ENCODE measurements at regions not wholly inside any gene's neighbourhood (a gene's known extent, or its start where the extent isn't known, plus 50 kb on each side); places are given as distances from the start of the nearest gene placed in this dataset.

- DNase-seq (ENCODE audit: low read depth in 1 of 2, low spot score in 1 of 2) (no peak), ATAC-seq (no peak), FAIRE-seq (no peak)
- TF ChIP-seq FOSL2 (IDR thresholded peaks at IDR 0.05) (no peak), FOSL2 (CRISPR knock-in tag; IDR thresholded peaks at IDR 0.05) (no peak), HOXB5 (CRISPR knock-in tag; IDR thresholded peaks at IDR 0.05) (no peak), FOSB (CRISPR knock-in tag; IDR thresholded peaks at IDR 0.05) (no peak), RCOR1 (IDR thresholded peaks at IDR 0.05; ENCODE audit: low read depth, low read length) (no peak), JUNB (IDR thresholded peaks at IDR 0.05) (no peak), RNF2 (IDR thresholded peaks at IDR 0.05; ENCODE audit: borderline replicate concordance, low read depth) (no peak), MYC (IDR thresholded peaks at IDR 0.05; ENCODE audit: borderline replicate concordance, low read length) (no peak), NPAS2 (CRISPR knock-in tag; IDR thresholded peaks at IDR 0.05; ENCODE audit: borderline replicate concordance) (no peak), CBX2 (IDR thresholded peaks at IDR 0.05; ENCODE audit: borderline replicate concordance, low read depth) (no peak), CTCF (IDR thresholded peaks at IDR 0.05) (no peak)
- TF ChIP-seq, protein P1, sequence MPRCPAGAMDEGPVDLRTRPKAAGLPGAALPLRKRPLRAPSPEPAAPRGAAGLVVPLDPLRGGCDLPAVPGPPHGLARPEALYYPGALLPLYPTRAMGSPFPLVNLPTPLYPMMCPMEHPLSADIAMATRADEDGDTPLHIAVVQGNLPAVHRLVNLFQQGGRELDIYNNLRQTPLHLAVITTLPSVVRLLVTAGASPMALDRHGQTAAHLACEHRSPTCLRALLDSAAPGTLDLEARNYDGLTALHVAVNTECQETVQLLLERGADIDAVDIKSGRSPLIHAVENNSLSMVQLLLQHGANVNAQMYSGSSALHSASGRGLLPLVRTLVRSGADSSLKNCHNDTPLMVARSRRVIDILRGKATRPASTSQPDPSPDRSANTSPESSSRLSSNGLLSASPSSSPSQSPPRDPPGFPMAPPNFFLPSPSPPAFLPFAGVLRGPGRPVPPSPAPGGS (IDR thresholded peaks at IDR 0.05), result no peak
- H3K9me3 ChIP-seq, result no peaks in the 10 kb centered on the region
- CTCF ChIA-PET, result no interaction called here
- H3K4me2 ChIP-seq, result no peak overlapping the region
- POLR2A ChIA-PET, result no interaction called here
- no peaks in the 10 kb centered on the region for H3K4me1 ChIP-seq
- no peak overlapping the region for H3K4me3 ChIP-seq
- WGBS (ENCODE audit: missing lambda C conversion rate), result 76% methylated on average over 1 of the region's 1 CpG
- H3K27ac ChIP-seq, result no peak overlapping the region
Measured at GRCh38 chr6:82766476-82766875, 299.2 kb downstream of the UBE3D start.

- POLR2A ChIA-PET, result no interaction called here
- Histone ChIP-seq H3K4me3 (no peak overlapping the region), H3K4me2 (no peak overlapping the region), H3K27ac (no peak overlapping the region), H3K4me1 (no peaks in the 10 kb centered on the region), H3K9me3 (no peaks in the 10 kb centered on the region)
- FAIRE-seq, result no peak
- ATAC-seq, result no peak
- WGBS (ENCODE audit: missing lambda C conversion rate), result 79% methylated on average over 5 of the region's 5 CpGs
- CTCF ChIA-PET, result no interaction called here
- no peak for DNase-seq (ENCODE audit: low read depth in 1 of 2, low spot score in 1 of 2)
- no peak for TF ChIP-seq RCOR1 (IDR thresholded peaks at IDR 0.05; ENCODE audit: low read depth, low read length)
- no peak for TF ChIP-seq RNF2 (IDR thresholded peaks at IDR 0.05; ENCODE audit: borderline replicate concordance, low read depth)
- no peak for TF ChIP-seq PBX3 (IDR thresholded peaks at IDR 0.05)
- TF ChIP-seq RFX5 (IDR thresholded peaks at IDR 0.05), result no peak
- TF ChIP-seq, protein P2, sequence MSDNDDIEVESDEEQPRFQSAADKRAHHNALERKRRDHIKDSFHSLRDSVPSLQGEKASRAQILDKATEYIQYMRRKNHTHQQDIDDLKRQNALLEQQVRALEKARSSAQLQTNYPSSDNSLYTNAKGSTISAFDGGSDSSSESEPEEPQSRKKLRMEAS (IDR thresholded peaks at IDR 0.05), result no peak
- TF ChIP-seq, protein P3, sequence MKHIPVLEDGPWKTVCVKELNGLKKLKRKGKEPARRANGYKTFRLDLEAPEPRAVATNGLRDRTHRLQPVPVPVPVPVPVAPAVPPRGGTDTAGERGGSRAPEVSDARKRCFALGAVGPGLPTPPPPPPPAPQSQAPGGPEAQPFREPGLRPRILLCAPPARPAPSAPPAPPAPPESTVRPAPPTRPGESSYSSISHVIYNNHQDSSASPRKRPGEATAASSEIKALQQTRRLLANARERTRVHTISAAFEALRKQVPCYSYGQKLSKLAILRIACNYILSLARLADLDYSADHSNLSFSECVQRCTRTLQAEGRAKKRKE (CRISPR knock-in tag; IDR thresholded peaks at IDR 0.05; ENCODE audit: low read depth), result no peak
- no peak for TF ChIP-seq SREBF2 (IDR thresholded peaks at IDR 0.05)
- no peak for TF ChIP-seq CEBPB (IDR thresholded peaks at IDR 0.05)
- no peak for TF ChIP-seq NFE2L2 (conservative IDR thresholded peaks at IDR 0.05; ENCODE audit: low read length)
- TF ChIP-seq POLR2AphosphoS2 (conservative IDR thresholded peaks at IDR 0.05; ENCODE audit: low read length), result no peak
- no peak for TF ChIP-seq REST (IDR thresholded peaks at IDR 0.05)
- TF ChIP-seq, protein P4, sequence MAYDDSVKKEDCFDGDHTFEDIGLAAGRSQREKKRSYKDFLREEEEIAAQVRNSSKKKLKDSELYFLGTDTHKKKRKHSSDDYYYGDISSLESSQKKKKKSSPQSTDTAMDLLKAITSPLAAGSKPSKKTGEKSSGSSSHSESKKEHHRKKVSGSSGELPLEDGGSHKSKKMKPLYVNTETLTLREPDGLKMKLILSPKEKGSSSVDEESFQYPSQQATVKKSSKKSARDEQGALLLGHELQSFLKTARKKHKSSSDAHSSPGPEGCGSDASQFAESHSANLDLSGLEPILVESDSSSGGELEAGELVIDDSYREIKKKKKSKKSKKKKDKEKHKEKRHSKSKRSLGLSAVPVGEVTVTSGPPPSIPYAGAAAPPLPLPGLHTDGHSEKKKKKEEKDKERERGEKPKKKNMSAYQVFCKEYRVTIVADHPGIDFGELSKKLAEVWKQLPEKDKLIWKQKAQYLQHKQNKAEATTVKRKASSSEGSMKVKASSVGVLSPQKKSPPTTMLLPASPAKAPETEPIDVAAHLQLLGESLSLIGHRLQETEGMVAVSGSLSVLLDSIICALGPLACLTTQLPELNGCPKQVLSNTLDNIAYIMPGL (CRISPR knock-in tag; IDR thresholded peaks at IDR 0.05; ENCODE audit: borderline replicate concordance), result no peak
- no peak for TF ChIP-seq JUNB (IDR thresholded peaks at IDR 0.05)
- no peak for TF ChIP-seq POLR2A (IDR thresholded peaks at IDR 0.05; ENCODE audit: low read length)
- no peak for TF ChIP-seq EP300 (IDR thresholded peaks at IDR 0.05)
- no peak for TF ChIP-seq ESRRA (IDR thresholded peaks at IDR 0.05; ENCODE audit: borderline replicate concordance, low read length)
- TF ChIP-seq JUN (IDR thresholded peaks at IDR 0.05), result no peak
Measured at GRCh38 chr6:82767037-82767436, 298.6 kb downstream of the UBE3D start.
